SK-N-SH (cell line): ENCODE measurements at regions not wholly inside any gene's neighbourhood (a gene's known extent, or its start where the extent isn't known, plus 50 kb on each side); places are given as distances from the start of the nearest gene placed in this dataset.

ENCODE experiments used
- EP300 ChIP-seq, 2 experiments: IDR thresholded peaks; 2 replicates each; pipeline versions ENCODE4 v1.4.0 to v1.6.1; 2012; ENCODE audit warnings: borderline replicate concordance in 1 of 2, low read depth in 1 of 2, low read length in 1 of 2
- FOSL2 ChIP-seq: IDR thresholded peaks from 2 replicates; pipeline ENCODE4 v1.4.0; 2012; ENCODE audit warnings: low read depth, mild to moderate bottlenecking, moderate library complexity, borderline replicate concordance
- RAD21 ChIP-seq: IDR thresholded peaks from 2 replicates; pipeline ENCODE4 v1.6.1; 2012; ENCODE audit warnings: mild to moderate bottlenecking, low read length
- TF ChIP-seq, protein P1 (sequence below): fragments of 200-600 bp; sonication (generic); IDR thresholded peaks from 2 replicates; pipeline ENCODE4 v1.6.1; 2017; ENCODE audit warnings: antibody characterized with exemption, mild to moderate bottlenecking, moderate library complexity

DNA sequence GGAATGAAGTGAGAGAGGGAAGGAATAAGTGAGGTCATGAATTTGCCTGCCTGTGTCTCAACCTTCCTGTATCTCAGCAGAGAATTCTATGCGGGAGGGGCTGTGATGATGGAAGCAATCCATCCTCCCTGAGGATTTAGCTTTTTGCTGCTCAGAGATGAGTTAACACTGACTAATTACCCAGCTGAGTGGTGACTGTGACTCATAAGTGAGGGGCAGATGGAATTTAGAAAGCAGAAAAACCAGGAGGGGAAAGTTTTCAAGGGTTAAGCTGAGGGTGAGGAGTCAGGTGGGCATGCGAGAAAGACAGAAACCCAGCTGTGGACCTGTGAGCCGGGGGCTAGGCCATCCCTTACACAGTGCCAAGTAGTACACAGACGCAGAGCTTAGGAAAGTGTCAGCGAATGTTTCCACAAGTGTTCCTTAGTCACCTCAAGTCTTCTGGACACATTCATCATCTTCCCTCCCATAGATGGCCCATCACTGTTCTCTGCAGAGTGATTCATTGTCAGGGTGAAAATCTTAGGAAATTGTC, 277.9 kb downstream of the IPO8 start:
- TF ChIP-seq RAD21: no peak
- TF ChIP-seq, protein P1, sequence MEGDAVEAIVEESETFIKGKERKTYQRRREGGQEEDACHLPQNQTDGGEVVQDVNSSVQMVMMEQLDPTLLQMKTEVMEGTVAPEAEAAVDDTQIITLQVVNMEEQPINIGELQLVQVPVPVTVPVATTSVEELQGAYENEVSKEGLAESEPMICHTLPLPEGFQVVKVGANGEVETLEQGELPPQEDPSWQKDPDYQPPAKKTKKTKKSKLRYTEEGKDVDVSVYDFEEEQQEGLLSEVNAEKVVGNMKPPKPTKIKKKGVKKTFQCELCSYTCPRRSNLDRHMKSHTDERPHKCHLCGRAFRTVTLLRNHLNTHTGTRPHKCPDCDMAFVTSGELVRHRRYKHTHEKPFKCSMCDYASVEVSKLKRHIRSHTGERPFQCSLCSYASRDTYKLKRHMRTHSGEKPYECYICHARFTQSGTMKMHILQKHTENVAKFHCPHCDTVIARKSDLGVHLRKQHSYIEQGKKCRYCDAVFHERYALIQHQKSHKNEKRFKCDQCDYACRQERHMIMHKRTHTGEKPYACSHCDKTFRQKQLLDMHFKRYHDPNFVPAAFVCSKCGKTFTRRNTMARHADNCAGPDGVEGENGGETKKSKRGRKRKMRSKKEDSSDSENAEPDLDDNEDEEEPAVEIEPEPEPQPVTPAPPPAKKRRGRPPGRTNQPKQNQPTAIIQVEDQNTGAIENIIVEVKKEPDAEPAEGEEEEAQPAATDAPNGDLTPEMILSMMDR: no peak
- peak; percentile 19; the same call in 1 of the 2 replicates for TF ChIP-seq FOSL2
- no peak for TF ChIP-seq EP300 (IDR thresholded peaks at IDR 0.05; ENCODE audit: borderline replicate concordance in 1 of 2, low read depth in 1 of 2, low read length in 1 of 2)
